ENCODE measurements at regions not wholly inside any gene's neighbourhood (a gene's known extent, or its start where the extent isn't known, plus 50 kb on each side); places are given as distances from the start of the nearest gene placed in this dataset.

DNA sequence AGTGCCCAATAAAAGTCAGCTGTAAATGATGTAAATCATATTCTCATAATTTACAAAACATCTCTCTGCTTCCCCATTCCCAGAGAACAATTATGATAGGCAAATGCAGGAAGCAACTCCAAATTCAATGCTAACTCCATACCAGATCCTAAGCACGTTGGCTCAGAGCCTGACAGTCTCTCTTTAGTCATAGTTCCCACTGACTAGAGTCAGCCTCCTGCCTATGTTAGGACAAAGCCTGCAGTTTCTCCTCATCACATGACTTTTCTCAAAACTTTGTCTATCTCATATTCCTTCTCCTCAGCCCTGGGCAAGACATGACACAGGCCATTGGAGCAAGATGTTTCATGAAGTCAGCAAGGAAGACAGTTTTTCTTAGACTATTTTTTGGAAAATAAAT, 101.5 kb upstream of the COL24A1 start:
- intact Hi-C loops (cut with DNase I; ENCODE audit: low total_unique reads), result no loop called here
- H3K4me3 ChIP-seq, result no peak overlapping the region
- H3K4me1 ChIP-seq, result no peaks in the 10 kb centered on the region
- no peaks in the 10 kb centered on the region for H3K36me3 ChIP-seq
- H3K27me3 ChIP-seq, result no peaks in the 10 kb centered on the region
- no peak overlapping the region for H3K27ac ChIP-seq
- DNase-seq, result peak in 1 of 2 donors; percentile 33
- WGBS, 5 donors, result 41 to 50% (median 43%) methylated on average over 1 of the region's 1 CpG
- H3K9me3 ChIP-seq, result no peaks in the 10 kb centered on the region
- TF ChIP-seq EP300 (IDR thresholded peaks at IDR 0.05) (no peak), POLR2A (IDR thresholded peaks at IDR 0.05) (no peak), POLR2AphosphoS5 (IDR thresholded peaks at IDR 0.05) (no peak)
- TF ChIP-seq, protein P1, sequence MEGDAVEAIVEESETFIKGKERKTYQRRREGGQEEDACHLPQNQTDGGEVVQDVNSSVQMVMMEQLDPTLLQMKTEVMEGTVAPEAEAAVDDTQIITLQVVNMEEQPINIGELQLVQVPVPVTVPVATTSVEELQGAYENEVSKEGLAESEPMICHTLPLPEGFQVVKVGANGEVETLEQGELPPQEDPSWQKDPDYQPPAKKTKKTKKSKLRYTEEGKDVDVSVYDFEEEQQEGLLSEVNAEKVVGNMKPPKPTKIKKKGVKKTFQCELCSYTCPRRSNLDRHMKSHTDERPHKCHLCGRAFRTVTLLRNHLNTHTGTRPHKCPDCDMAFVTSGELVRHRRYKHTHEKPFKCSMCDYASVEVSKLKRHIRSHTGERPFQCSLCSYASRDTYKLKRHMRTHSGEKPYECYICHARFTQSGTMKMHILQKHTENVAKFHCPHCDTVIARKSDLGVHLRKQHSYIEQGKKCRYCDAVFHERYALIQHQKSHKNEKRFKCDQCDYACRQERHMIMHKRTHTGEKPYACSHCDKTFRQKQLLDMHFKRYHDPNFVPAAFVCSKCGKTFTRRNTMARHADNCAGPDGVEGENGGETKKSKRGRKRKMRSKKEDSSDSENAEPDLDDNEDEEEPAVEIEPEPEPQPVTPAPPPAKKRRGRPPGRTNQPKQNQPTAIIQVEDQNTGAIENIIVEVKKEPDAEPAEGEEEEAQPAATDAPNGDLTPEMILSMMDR (IDR thresholded peaks at IDR 0.05), result no peak

DNA sequence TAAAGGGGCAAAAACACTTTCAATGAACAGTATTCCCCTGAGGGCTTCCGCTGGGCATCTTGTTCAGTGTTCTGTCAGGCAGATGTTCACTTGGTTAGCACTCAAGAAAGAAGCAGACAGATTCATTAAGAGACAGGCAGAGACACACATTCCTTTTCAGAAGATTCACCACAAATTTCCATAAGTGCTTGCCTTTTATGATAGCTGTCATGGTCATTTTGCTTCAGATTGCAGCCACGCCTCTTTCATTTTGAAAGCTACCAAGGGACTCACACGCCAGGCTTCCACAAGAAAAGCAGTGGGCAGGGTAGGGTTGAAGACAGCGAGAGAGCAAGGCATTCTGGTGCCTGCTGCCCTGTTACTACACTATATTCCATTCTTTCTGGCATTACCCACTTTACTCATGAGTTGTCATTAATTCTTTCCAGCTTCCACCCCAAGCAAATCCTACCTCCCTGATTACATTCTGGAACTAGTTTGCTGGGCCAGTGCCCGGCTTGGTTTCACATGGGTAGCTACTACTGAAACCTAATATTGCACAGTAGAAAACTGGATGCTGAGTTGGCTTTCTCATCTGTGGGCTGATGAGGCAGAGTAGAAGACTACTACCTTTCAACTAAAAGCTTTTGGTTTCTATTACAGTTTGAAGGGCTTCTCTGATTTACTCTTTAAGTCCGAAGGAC, 91.2 kb upstream of the COL24A1 start:
- no peaks in the 10 kb centered on the region for H3K27me3 ChIP-seq
- H3K36me3 ChIP-seq, result no peaks in the 10 kb centered on the region
- H3K9me3 ChIP-seq, result no peaks in the 10 kb centered on the region
- DNase-seq, result no peak
- TF ChIP-seq, protein P1 (IDR thresholded peaks at IDR 0.05), result no peak
- TF ChIP-seq POLR2AphosphoS5 (IDR thresholded peaks at IDR 0.05) (no peak), POLR2A (IDR thresholded peaks at IDR 0.05) (no peak), EP300 (IDR thresholded peaks at IDR 0.05) (no peak)
- no peaks in the 10 kb centered on the region for H3K4me1 ChIP-seq
- no peak overlapping the region for H3K27ac ChIP-seq
- intact Hi-C loops (cut with DNase I; ENCODE audit: low total_unique reads), result no loop called here
- 80 to 88% (median 86%) methylated on average over 6 of the region's 6 CpGs for WGBS, 5 donors
- H3K4me3 ChIP-seq, result no peak overlapping the region

DNA sequence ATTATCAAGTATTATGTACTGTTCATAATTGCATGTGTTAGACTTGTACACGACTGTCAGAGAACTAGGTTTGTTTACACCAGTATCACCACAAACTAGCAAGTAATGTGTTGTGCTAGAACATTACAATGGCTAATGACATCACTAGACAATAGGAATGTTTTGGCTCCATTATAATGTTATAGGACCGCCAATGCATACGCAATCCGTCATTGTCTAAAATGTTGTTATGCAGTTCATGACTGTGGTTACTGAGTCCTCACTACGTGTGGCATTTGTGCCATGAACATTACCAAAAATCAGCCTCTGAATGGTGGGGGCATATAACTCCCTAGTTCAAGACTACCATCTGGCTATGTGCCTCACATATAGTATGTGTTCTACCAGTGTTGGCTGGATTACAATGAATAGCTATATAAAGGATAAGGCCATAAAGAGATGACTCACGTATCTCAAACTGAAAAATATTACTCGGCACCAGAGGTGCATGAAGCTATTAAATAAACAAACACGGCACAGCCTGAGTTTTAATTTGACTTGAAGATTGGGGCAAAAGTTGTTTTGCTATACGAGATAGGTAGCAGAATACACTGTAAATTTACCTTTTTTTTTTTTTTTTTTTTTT, 89.1 kb upstream of the COL24A1 start:
- Histone ChIP-seq H3K27me3 (no peaks in the 10 kb centered on the region), H3K4me1 (no peaks in the 10 kb centered on the region), H3K27ac (no peak overlapping the region), H3K4me3 (no peak overlapping the region), H3K9me3 (no peaks in the 10 kb centered on the region), H3K36me3 (no peaks in the 10 kb centered on the region)
- 79 to 93% (median 86%) methylated on average over 9 of the region's 9 CpGs for WGBS, 5 donors
- DNase-seq, result no peak
- intact Hi-C loops (cut with DNase I; ENCODE audit: low total_unique reads), result no loop called here
- no peak for TF ChIP-seq EP300 (IDR thresholded peaks at IDR 0.05)
- TF ChIP-seq POLR2AphosphoS5 (IDR thresholded peaks at IDR 0.05), result no peak
- TF ChIP-seq, protein P1 (IDR thresholded peaks at IDR 0.05), result no peak
- TF ChIP-seq POLR2A (IDR thresholded peaks at IDR 0.05), result no peak

DNA sequence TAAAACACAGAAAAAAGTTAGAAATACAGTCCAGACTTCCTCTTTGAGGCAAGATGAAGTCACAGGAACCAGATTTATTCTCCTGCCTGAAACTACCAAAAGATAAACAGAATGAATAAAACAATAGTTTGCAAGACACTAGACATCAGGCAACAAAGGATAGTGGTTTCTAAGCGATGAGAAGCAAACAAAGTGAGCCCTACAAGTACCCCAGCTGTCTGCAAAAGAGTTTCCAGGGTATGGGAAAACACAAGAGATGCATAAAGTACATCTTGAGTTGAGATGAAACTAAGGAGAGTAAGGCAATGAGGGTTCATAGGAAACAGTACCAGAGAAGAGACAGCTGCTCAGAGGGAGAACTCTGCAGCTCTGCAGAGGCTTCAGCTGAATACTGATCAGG, 83.3 kb upstream of the COL24A1 start:
- H3K27me3 ChIP-seq, result no peaks in the 10 kb centered on the region
- intact Hi-C loops (cut with DNase I; ENCODE audit: low total_unique reads), result no loop called here
- no peak overlapping the region for H3K4me3 ChIP-seq
- no peaks in the 10 kb centered on the region for H3K36me3 ChIP-seq
- no peak overlapping the region for H3K27ac ChIP-seq
- WGBS, 5 donors, result 24 to 37% (median 30%) methylated on average over 1 of the region's 1 CpG
- H3K4me1 ChIP-seq, result no peaks in the 10 kb centered on the region
- peaks cover 0 to 11% (median 4%) of the 10 kb centered on the region in 4 donors for H3K9me3 ChIP-seq
- TF ChIP-seq, protein P1 (IDR thresholded peaks at IDR 0.05), result no peak
- no peak for TF ChIP-seq EP300 (IDR thresholded peaks at IDR 0.05)
- no peak for TF ChIP-seq POLR2AphosphoS5 (IDR thresholded peaks at IDR 0.05)
- TF ChIP-seq POLR2A (IDR thresholded peaks at IDR 0.05), result no peak
- DNase-seq, result peak in 1 of 2 donors; percentile 41
